Vagina (tissue), 2 donors: ENCODE measurements at regions not wholly inside any gene's neighbourhood (a gene's known extent, or its start where the extent isn't known, plus 50 kb on each side); places are given as distances from the start of the nearest gene placed in this dataset.

Experiments used
- POLR2A ChIP-seq, 2 donors: fragments of 450-650 bp; IDR thresholded peaks; one replicate each; pipeline ENCODE4 v1.6.1; 2017; ENCODE audit warnings: antibody characterized with exemption in 2 of 2, mild to moderate bottlenecking in 2 of 2, moderate library complexity in 2 of 2
- POLR2AphosphoS5 ChIP-seq, 2 donors: sonication (generic); formaldehyde crosslinking; IDR thresholded peaks; one replicate each; pipeline ENCODE4 v1.9.0; 2017; ENCODE audit warnings: antibody characterized with exemption in 2 of 2, mild to moderate bottlenecking in 2 of 2, low read depth in 1 of 2; ENCODE audit not compliant: insufficient read depth in 1 of 2

DNA sequence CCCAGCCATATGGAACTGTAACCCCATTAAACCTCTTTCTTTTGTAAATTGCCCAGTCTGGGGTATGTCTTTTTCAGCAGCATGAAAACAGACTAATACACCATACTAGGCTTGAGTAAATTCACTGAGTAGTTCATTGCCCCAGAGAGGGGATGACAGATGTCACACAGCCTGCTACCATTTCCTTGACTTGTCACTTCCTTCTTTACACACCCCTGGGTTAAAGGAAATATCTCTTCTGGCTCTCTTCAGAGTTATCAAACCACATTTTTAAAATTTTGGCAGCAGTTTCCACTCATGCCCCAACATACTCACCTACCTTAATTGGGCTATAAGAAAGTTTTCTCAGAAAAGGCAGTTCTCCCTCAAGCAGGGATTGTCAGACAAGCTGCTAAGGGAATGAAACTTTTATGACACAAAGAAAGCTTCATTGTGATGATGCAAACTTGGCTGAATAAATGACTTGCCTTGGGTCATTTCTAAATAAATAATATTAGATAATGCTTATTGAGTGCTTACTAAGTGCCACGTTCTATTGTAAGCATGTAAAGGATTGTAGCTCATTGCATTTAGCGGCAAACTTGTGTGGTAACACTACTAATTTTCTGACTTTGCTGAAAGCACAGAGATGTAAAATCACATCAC lies 68.0 kb upstream of the RBMS3 start:
- no peak for TF ChIP-seq POLR2A (IDR thresholded peaks at IDR 0.05)
- no peak for TF ChIP-seq POLR2AphosphoS5 (IDR thresholded peaks at IDR 0.05; ENCODE audit: insufficient read depth in 1 of 2, low read depth in 1 of 2)
